Hepatocyte (in vitro differentiated cells): ENCODE measurements at regions not wholly inside any gene's neighbourhood (a gene's known extent, or its start where the extent isn't known, plus 50 kb on each side); places are given as distances from the start of the nearest gene placed in this dataset.

Source experiments
- DNase-seq: peaks from one replicate; pipeline ENCODE4 v3.0.0-alpha.2; 2016; ENCODE audit warnings: low spot score
- H2AFZ ChIP-seq: fragments of 200-600 bp; sonication (generic); 2 replicates; pipeline ENCODE4 v1.6.0; 2016; ENCODE audit warnings: antibody characterized with exemption, mild to moderate bottlenecking
- H3K27ac ChIP-seq: fragments of 200-600 bp; sonication (generic); 2 replicates; pipeline ENCODE4 v1.5.1; 2016; ENCODE audit warnings: mild to moderate bottlenecking
- H3K27me3 ChIP-seq: fragments of 200-600 bp; sonication (generic); 2 replicates; pipeline ENCODE4 v1.6.1; 2016
- H3K36me3 ChIP-seq: fragments of 200-600 bp; sonication (generic); replicated peaks from 2 replicates; pipeline ENCODE4 v1.5.1; 2016; ENCODE audit warnings: low read depth; ENCODE audit not compliant: insufficient read depth
- H3K4me1 ChIP-seq: fragments of 200-600 bp; sonication (generic); 2 replicates; pipeline ENCODE4 v1.5.1; 2016; ENCODE audit warnings: mild to moderate bottlenecking, moderate library complexity; ENCODE audit not compliant: insufficient read depth
- H3K4me2 ChIP-seq: fragments of 200-600 bp; sonication (generic); 2 replicates; pipeline ENCODE4 v1.6.0; 2016
- H3K4me3 ChIP-seq: fragments of 200-600 bp; sonication (generic); 2 replicates; pipeline ENCODE4 v1.5.1; 2016; ENCODE audit warnings: mild to moderate bottlenecking
- H3K79me2 ChIP-seq: fragments of 200-600 bp; sonication (generic); 2 replicates; pipeline ENCODE4 v1.6.0; 2017; ENCODE audit warnings: mild to moderate bottlenecking
- H3K9me2 ChIP-seq: fragments of 200-600 bp; sonication (generic); replicated peaks from 2 replicates; pipeline ENCODE4 v1.6.0; 2017; ENCODE audit warnings: mild to moderate bottlenecking; ENCODE audit not compliant: insufficient read depth
- H3K9me3 ChIP-seq: fragments of 200-600 bp; sonication (generic); 2 replicates; pipeline ENCODE4 v1.5.1; 2016; ENCODE audit warnings: low read depth, mild to moderate bottlenecking
- H4K20me1 ChIP-seq: fragments of 200-600 bp; sonication (generic); 2 replicates; pipeline ENCODE4 v1.6.0; 2016; ENCODE audit warnings: mild to moderate bottlenecking; ENCODE audit not compliant: insufficient read depth, poor library complexity, severe bottlenecking
- EZH2 ChIP-seq: fragments of 200-600 bp; sonication (generic); IDR thresholded peaks from 2 replicates; pipeline ENCODE4 v1.6.1; 2016; ENCODE audit warnings: antibody characterized with exemption, mild to moderate bottlenecking, borderline replicate concordance
- EZH2phosphoT487 ChIP-seq: fragments of 200-600 bp; sonication (generic); IDR thresholded peaks from one replicate; pipeline ENCODE4 v1.6.1; 2018; ENCODE audit warnings: antibody characterized with exemption, mild to moderate bottlenecking, low read depth, moderate library complexity; ENCODE audit not compliant: unreplicated experiment, severe bottlenecking
- WGBS: methylation state at CpG from one replicate; pipeline ENCODE4 v1.1.6; 2016; ENCODE audit warnings: low lambda C conversion rate; ENCODE audit errors: missing lambda C conversion rate; 5-methylcytosine and 5-hydroxymethylcytosine counted together
- TF ChIP-seq, protein P1 (sequence below): fragments of 200-600 bp; sonication (generic); IDR thresholded peaks from 2 replicates; pipeline ENCODE4 v1.5.1; 2016; ENCODE audit warnings: antibody characterized with exemption, mild to moderate bottlenecking; ENCODE audit not compliant: poor library complexity

DNA sequence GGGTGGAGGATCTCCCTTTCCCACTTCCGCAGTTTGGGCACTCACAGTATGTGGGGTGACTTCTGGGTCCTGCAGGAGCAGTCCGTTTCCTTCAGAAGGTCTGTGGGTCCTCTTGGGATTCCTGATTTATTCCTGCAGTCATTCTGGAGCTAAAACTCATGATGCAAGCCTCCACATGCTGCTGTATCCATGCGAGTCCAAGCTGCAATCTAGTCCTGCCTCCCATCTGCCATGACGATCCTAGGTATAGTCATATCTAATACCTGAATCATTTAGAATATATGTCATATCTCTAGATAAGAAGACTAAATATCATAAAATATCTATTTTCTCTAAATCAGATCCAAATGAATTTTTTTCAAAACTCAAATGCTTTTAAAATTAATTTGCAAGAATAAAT, 103.4 kb upstream of the AHI1 start:
- H3K4me3 ChIP-seq: no peak overlapping the region
- no peak overlapping the region for H3K27ac ChIP-seq
- H3K79me2 ChIP-seq: no peaks in the 10 kb centered on the region
- no peak for TF ChIP-seq EZH2phosphoT487
- no peak for TF ChIP-seq EZH2
- TF ChIP-seq, protein P1, sequence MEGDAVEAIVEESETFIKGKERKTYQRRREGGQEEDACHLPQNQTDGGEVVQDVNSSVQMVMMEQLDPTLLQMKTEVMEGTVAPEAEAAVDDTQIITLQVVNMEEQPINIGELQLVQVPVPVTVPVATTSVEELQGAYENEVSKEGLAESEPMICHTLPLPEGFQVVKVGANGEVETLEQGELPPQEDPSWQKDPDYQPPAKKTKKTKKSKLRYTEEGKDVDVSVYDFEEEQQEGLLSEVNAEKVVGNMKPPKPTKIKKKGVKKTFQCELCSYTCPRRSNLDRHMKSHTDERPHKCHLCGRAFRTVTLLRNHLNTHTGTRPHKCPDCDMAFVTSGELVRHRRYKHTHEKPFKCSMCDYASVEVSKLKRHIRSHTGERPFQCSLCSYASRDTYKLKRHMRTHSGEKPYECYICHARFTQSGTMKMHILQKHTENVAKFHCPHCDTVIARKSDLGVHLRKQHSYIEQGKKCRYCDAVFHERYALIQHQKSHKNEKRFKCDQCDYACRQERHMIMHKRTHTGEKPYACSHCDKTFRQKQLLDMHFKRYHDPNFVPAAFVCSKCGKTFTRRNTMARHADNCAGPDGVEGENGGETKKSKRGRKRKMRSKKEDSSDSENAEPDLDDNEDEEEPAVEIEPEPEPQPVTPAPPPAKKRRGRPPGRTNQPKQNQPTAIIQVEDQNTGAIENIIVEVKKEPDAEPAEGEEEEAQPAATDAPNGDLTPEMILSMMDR: no peak
- no peak for DNase-seq
- no peaks in the 10 kb centered on the region for H3K4me1 ChIP-seq
- H3K4me2 ChIP-seq: no peak overlapping the region
- no peaks in the 10 kb centered on the region for H3K9me2 ChIP-seq
- H3K36me3 ChIP-seq: no peaks in the 10 kb centered on the region
- 92% methylated on average over 4 of the region's 4 CpGs for WGBS
- H2AFZ ChIP-seq: no peak overlapping the region
- no peaks in the 10 kb centered on the region for H3K9me3 ChIP-seq
- H4K20me1 ChIP-seq: no peaks in the 10 kb centered on the region
- H3K27me3 ChIP-seq: no peaks in the 10 kb centered on the region

DNA sequence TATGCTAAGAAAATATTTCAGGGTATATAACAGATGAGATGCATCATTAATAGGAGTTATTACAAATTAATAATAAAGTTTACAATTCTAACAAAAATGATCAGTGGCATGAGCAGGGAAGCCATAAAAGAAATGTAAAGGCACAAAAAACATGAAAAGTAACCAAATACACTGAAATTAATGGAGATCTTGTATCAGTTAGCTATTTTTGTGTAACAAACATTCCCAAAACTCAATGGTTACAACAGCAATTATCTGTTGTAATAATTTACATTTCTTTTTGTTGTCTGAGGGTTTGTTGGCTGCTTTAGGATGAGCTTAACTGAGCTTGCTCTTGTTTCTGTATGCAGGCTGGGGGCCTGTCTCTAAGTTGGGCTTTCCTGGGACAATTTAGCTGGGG, 104.3 kb upstream of the AHI1 start:
- Histone ChIP-seq H3K27me3 (no peaks in the 10 kb centered on the region), H3K9me2 (no peaks in the 10 kb centered on the region), H4K20me1 (no peaks in the 10 kb centered on the region), H3K4me2 (no peak overlapping the region), H2AFZ (no peak overlapping the region), H3K4me3 (no peak overlapping the region), H3K9me3 (no peaks in the 10 kb centered on the region), H3K79me2 (no peaks in the 10 kb centered on the region), H3K36me3 (no peaks in the 10 kb centered on the region), H3K27ac (no peak overlapping the region), H3K4me1 (no peaks in the 10 kb centered on the region)
- TF ChIP-seq, protein P1: no peak
- no peak for TF ChIP-seq EZH2
- no peak for TF ChIP-seq EZH2phosphoT487
- no peak for DNase-seq

DNA sequence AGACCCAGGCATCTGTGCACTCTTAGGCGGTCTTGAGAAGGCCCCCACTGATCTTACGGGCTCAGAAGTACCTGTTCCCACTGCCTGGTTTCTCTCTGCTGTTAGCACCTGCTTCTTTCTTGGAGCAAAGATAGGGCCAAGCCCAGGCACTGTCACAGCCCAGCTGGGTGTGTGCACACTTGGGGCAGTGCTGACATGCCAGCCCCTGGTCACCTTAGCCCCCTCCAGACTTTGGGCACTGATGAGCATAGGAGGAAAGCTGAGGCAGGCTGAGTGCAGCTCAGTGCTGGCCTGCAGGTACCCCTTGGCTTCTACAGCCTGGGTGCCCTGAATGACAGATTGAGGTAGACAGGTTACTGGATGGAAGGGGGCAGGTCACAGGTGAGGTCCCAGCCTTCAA, 105.7 kb upstream of the AHI1 start:
- Histone ChIP-seq H3K4me1 (no peaks in the 10 kb centered on the region), H3K4me2 (no peak overlapping the region), H3K27ac (no peak overlapping the region), H3K79me2 (no peaks in the 10 kb centered on the region), H3K4me3 (no peak overlapping the region), H3K36me3 (no peaks in the 10 kb centered on the region), H4K20me1 (no peaks in the 10 kb centered on the region), H2AFZ (no peak overlapping the region), H3K27me3 (no peaks in the 10 kb centered on the region), H3K9me2 (no peaks in the 10 kb centered on the region), H3K9me3 (no peaks in the 10 kb centered on the region)
- no peak for DNase-seq
- TF ChIP-seq, protein P1: no peak
- TF ChIP-seq EZH2phosphoT487: no peak
- WGBS: 93% methylated on average over 2 of the region's 2 CpGs
